Stimulated activated CD4-positive, alpha-beta T cell treated with anti-CD3 and anti-CD28 coated beads, Interleukin-2, amount 100 ng/mL, for 4 hours (primary cell): ENCODE measurements at regions not wholly inside any gene's neighbourhood (a gene's known extent, or its start where the extent isn't known, plus 50 kb on each side); places are given as distances from the start of the nearest gene placed in this dataset.
"Not testable (repeated sequence)": the region's sequence is repeated elsewhere in the genome, so short reads cannot be mapped to it uniquely, and the experiment has no call there.

Source experiments
- DNase-seq: peaks from one replicate; pipeline ENCODE4 v3.0.0-alpha.2; 2020; ENCODE audit warnings: low read depth

DNA sequence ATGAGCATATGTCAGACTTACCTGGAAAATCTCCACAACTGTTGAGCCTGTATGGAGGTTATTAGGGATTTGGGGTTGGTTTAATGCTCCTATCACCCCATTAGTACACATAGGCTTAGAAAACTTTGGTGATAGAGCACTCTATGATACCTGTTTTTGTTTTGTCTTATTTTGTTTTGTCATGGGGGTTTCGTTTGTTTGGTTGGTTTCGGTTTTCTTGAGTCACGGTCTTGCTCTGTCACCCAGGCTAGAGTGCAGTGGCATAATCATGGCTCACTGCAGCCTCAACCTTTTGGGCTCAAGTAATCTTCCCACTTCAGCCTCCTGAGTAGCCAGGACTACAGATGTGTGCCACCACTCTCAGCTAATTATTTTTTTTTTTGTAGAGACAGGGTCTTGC, 70.0 kb downstream of the MZT1 start:
- no peak for DNase-seq

DNA sequence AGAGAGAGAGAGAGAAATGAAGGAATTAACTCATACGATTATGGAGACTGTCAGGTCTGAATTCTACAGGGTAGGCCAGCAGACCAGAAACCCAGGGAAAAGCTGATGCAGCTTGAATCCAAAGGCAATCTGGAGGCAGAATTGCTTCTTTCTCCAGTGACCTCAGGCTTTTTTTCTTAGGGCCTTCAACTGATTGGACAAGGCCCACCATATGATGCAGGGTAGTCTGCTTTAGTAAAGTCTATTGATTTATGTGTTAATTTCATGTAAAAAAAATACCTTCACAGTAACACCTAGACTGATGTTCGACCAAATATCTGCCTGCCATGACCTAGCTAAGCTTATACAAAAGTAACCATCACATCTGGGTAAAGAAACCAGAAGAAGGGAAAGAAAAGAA, 71.1 kb downstream of the MZT1 start:
- DNase-seq: no peak

DNA sequence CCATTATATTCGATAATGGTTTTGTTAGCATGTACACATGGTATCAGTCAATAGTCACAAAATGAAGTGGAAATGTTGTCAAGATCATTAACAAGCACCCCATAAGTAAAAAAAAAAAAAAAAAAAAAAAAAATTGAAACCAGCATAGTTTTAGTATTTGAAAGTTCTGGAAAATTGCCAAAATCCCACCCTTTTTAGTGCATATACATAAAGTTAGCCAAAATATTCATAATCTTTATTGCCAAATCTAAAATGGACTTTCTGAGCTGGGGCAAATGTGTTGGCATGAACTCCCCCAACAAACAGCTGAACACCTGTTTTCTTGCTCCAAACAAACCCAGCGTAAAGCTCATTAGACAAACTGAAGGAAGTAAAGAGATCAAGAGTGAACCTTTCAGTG, 73.9 kb downstream of the MZT1 start:
- no peak for DNase-seq

DNA sequence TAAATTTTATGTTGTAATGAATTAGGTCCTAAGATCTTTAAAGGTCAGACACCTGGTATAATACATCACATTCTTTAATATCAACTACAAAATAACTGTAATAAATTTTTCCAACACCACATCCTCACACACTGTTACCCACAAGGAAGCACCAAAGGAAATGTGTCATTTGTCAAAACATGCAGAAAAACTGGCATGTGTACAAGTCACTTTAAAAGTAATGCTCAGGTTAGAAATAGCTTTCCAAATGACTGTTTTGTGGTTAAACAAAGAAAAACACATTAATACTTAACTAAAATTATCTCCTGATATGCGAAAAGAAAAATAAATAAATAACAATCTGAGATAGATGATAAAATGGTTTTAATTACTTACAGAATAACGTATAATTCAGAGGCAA, 74.7 kb downstream of the MZT1 start:
- DNase-seq: no peak

DNA sequence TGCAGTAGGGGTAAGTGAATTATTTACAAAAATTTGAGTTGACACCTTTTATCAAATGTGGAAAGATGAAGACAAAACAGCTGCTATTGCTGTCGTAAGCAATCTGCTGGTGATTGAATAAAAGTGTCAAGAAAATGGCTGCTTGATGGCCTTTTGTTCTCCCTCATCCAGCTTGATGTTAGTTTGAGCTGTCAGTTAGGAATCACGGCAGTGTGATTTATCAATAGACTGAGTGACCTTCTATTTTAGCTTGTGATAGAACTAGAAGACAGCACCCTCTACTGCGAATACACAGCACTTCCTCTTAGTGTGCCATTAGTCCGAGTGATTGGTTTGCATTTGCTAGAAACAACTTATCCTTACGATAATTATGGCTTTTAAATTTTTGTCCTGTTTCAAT, 76.3 kb downstream of the MZT1 start:
- no peak for DNase-seq

DNA sequence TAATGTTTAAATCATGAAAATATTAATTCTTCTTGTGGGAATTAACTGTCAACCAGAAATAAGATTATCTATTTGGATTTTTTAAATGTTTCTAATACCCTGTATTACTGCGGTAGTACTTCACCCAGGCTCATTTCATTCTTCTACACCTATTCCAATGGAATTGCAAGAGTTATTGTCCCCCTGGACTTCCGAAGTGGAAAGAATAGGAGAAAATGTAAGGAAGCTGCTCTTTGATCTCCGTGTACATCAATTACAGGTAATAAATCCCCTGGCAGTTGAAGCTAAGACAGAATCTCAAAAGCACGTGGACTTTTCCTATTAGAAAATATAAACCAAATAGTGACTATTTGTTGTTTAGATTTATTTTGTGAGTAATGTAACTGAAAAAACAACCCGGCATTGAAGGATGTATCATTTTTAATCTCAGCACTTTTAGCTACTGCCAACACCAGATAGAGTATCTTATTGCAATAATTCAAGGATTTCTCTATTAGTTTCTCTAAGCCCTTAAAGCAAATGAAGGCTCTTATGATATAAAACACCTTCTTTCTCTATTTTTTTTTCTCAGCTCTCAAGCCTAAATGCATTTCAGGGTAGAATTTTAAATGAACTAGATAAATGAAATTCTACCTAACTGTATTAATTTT, 77.3 kb downstream of the MZT1 start:
- DNase-seq: no peak

DNA sequence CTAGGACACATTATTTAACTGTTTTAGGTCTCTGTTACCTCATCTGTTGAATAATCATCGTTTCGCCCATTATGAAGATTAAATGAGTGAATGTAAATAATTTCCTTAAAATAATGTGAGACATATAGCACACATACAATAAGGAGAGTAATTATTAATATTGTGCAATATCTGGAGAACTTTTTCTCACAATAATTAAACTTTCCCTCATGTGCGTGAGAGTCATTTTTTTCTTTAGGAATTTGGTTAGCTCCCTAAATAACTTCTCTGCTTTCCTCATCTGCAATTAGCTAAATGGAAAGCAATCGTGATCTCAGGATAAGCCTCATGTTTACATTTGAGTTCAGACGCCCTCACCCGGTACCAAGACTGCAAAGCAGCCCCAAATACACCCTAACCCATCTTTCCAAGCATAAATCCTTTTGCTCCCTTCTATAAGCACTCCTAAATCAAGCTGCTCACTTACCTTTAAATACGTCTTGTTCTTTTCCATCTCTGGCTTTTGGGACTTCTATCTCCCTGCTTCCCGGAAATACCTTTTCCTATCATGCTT, 78.8 kb downstream of the MZT1 start:
- DNase-seq: no peak

DNA sequence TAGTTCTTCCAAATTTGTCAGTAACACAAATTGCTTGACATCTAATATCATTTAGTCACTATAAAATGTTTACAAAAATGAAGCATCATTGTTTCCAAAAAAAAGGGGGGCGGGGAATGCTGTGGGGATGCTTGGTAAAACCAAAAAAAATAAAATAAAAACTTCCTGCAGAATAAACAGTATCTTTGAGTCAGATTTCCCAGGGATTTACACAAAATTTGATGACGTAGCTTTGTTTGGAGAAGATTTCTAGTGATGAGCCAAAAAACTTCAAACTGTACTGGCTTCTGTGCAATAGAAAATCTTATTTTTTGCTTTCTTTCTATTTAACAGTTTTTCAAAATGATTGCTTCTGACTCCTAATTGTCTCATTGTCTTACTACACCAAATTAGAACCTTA, 80.0 kb downstream of the MZT1 start:
- no peak for DNase-seq

DNA sequence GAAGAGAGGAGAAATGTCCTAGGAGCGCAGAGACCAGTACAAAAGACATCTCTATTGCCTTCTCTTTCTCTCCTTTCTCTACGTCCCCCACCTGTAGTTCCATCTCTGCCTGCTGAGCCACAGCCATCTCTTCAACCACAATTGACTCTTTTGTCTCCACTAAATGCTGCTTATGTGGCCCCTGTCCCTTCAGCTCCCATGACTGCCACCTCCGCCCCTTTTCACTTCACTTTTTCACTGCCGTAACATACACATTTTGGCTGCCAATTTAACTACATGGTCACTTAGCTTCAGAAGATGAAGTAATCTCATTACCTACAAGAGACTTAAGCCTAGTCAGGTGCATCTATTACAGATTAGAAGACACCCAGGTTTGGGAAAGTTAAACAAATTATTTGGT, 81.9 kb downstream of the MZT1 start:
- DNase-seq: no peak

DNA sequence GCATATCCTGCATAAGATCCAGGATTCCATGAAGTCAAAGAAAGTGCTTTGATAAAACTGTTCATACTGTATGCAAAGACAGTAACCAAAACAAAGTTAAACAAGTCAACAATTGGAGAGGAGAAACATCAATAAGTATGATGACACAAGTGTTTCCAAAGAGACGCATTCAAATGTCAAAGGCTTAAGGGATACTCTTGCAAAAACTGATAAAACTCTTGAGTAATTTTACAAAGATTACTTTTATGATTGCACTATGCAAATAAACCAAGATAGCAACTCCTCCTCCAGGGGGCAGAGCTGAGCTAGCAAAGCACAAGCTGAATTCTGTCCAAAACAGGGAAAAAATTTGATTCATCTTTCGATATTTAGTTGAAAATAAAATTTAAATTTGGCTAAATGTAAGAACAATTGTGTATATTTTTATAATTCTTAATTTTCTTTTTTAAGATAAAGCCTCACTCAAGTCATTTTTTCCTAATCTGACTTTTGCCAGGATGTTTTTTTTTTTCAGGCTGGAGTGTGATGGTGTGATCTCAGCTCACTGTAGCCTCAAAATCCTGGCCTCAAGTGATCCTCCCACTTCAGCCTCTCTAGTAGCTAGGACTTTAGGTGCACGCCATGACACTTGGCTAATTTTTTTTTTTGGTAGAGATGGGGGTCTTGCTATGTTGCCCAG, 84.0 kb downstream of the MZT1 start:
- DNase-seq: peak; percentile 22

DNA sequence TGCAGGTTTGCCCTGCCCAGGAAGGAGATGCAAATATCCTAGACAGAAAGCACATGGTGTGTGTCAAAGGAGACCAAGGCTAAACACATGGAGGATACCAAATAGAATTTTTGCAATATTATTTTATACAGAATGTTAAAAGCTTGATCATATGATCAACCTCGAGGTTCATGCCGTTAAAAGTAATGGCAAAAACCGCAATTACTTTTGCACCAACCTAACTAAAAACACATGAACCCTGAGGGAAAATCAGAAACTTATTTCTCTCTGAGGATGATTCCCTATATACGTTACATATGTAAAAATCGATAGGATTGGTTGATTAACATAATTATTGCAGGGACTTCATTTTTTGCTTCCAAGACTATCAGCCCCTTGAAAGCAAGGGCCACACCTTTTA, 88.1 kb downstream of the MZT1 start:
- DNase-seq: no peak

DNA sequence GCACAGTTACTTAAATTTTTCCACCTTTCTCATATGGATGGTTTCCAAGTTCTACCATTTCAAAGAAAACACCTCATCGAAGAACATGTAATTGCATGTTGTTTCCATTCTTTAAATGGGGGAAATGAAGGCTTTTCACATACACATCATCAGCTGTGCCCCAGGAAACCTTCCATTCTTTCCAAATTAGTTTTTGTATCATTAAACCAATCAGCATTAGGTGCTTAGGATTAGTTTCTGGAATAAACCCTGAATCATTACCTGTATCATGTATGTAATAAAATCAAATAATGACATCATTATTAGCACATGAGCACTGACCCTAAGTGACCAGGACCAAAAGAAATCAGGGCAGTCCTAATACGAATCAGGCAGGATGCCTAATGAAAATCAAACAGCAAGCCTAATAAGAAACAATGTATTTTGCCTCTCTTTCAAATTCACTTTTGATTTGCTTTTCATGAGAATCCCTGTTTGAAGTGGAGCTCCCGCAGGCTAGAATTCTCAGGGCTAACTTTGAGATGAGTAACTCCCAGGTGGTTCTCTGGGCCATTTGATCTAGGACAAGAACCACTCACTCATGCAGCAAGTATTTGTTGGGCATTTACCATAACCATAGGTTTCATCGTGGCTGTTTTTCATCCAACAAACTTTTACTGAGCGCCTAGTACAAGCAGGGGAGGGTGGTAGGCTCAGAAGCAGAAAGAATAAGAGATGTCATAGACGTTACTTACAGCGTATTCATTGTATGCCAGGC, 89.2 kb downstream of the MZT1 start:
- DNase-seq: no peak

DNA sequence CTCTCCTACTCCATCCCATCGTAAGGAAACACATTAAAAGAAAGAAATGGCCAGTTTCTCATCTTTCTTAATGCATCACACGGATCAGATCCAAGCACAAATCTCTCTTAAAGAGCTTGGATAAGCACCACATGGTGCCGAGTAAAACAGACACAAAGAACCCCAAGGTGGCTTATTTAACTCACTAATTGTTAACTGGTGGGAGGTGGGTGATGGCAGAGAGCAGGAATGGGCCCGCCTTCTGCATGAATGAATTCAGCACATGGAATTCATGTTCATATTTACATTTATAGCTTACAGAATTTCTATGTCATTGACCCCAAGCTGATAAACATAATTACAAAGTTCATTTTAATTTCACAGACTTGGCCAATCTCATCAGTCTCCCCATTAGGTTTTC, 89.9 kb downstream of the MZT1 start:
- DNase-seq: no peak

DNA sequence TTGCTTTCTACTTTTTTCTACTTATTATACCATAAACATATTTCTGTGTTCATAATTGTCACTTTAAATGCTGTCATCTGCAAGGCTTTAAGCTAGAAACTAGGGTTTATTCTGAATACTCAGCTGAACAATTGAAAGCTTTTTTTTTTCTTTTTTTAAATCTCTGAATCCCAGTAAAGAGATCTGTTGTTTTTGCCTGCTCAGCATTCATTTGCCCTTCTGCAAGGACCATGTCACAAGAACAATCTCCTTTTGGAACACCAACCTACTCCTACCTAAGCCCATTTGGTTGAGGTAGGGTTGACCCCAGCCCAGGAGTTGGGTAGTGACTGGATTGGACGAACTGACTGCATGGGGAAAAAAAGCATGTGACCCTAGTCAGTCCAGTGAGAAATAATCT, 92.6 kb downstream of the MZT1 start:
- DNase-seq: no peak

DNA sequence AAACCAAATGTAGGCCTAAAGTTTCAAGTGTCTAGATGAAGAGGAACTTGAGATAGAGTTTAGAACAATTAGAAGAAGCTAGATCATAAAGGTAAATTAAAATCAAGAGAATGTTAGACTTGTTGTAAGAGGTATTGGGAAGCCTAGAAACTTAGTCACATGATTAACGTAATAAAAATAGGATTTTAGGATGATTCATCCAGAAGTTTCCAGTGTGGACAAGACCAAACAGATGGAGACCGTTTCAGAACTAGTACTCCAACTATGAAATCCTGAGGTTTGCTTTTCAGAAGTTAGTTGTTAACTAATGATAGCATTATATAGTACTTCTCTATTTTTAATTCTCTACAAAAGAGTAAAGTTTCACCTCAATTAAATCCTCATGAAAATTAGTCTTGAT, 104.9 kb downstream of the MZT1 start:
- DNase-seq: no peak

DNA sequence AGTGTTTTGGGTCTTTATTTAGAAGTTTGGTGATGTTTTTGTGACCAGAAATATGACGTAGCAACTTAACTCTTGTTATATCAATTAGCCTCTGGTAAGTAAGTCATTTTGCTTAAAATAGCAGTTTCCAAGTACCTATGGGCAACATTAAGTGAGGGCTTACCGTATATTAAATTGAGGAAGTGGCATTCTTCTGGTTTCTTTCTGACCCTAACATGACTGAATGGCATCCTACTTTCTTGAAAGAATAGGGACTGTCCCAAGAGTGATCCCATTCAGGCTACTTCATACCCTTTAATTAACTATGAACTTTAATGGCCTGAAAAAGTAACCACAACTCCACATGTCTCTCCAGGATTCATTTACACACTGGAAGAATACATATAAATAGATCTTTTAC, 106.6 kb downstream of the MZT1 start:
- DNase-seq: no peak

DNA sequence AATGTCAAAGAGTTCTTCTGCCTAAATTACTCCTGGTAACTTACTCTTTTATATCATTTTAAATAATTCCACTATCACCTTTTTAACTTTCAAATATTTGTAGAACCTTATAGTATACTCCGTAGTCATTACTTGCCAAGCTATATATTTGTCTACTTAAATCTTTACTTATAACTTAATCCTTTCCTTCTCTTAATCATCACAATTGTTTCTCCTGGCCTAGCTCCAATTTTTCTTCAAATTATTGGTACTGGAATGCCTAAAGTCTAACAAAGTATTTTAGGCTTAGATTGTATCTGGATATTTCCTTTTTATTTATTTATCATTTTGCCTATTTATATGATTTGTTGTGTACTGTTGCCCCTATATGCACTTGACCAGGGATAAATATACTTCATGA, 109.5 kb downstream of the MZT1 start:
- DNase-seq: no peak

DNA sequence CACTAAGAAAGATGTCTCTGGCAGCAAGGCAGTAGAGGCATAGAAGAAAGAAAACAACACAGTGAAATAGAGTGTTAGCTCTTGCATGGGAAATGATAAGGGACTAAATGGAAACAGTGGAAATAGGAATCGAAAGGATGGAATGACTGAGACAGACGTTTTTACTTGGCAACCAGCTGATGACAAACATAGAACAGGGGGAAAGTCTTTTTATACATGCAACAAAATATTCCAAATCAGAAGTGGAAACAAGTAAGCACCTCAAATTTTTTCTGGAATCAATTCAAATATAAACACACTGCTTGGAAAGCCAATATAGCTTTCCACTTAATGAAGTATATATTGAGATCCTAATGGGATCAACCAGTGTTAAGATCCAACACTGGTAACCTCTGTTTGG, 110.2 kb downstream of the MZT1 start:
- no peak for DNase-seq

DNA sequence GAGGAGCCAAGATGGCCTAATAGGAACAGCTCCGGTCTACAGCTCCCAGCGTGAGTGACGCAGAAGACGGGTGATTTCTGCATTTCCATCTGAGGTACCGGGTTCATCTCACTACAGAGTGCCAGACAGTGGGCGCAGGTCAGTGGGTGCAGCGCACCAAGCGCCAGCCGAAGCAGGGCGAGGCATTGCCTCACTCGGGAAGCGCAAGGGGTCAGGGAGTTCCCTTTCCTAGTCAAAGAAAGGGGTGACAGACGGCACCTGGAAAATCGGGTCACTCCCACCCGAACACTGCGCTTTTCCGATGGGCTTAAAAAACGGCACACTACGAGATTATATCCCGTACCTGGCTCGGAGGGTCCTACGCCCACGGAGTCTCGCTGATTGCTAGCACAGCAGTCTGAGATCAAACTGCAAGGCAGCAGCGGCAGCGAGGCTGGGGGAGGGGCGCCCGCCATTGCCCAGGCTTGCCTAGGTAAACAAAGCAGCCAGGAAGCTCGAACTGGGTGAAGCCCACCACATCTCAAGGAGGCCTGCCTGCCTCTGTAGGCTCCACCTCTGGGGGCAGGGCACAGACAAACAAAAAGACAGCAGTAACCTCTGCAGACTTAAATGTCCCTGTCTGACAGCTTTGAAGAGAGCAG, 117.1 kb downstream of the MZT1 start:
- DNase-seq: not testable (repeated sequence)

DNA sequence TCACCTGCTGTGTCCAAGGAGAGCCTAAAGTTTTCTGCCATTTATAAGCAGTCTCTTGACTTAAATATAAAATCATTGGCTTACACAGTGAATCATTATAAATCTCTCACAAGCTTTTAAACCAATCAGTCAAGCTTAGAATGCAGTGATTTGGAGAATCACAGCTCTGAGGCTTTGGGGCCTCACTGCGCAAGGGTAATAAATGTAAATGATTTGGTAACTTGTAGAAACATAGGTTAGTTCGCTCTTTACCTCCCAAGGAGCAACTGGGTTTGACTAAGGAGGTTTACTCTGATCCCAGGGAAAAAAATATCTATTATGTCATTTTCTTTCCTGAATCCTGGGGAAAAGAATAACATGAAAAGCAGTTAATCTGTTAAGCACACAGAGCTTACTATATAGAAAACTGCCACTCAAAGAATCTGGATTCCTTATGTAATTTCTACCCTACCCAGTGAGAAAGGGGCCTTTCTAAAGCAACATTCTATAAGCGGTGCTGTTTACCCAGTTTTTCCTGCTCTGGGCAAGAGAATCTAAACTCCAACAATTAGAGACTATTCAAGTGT, 128.2 kb downstream of the MZT1 start:
- DNase-seq: no peak

DNA sequence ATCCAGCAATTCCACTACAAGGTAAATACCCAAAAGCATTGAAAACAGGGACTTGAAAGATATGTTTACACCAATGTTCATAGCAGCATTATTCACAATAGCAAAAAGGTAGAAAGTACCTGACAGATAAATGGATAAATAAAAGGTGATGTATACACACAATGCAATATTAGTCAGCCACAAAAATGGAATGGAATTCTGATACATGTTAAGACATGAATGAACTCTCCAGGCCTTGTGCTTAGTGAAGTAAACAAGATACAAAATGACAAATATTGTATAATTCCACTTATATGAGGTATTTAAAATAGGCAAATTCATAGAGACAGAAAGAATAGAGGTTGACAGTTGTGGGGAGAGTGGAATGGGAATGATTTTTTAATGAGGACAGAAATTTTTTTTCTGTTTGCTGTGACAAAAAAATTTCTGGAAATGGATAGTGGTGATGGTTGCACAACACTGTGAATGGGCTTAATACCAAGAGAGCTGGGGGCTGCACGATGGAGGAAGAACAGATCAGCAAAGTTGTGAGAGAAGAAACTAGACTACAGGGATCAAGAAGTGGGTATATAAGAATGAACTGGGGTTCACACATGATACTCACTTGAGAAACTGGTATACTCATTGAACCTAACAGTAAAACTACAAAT, 137.2 kb downstream of the MZT1 start:
- DNase-seq: no peak

DNA sequence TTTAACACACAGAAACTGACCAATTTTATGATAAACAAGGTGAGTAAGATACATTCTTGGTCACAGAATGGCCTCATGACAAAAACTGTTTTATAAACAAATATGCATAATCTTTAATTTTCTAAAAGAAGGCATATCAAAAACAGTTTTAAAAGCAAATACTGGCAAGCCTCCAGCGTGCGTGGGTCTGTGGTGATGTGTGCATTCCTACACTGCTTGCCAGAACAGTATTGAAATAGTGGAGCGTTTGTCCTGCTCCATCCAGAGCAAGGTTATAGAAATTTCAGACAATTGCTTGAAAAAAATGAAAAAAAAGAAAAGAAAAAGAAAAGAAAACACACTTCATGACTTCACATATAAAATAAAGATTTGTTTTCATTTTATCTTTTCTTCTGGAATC, 140.9 kb downstream of the MZT1 start:
- DNase-seq: no peak
